22Rv1 (cell line): ENCODE measurements at regions not wholly inside any gene's neighbourhood (a gene's known extent, or its start where the extent isn't known, plus 50 kb on each side); places are given as distances from the start of the nearest gene placed in this dataset.

ENCODE experiments used
- ZFX ChIP-seq: fragments of 450-650 bp; IDR thresholded peaks from 2 replicates; pipeline ENCODE4 v1.6.1; 2017; ENCODE audit warnings: antibody characterized with exemption, borderline replicate concordance
- TF ChIP-seq, protein P1 (sequence below): fragments of 450-650 bp; IDR thresholded peaks from 2 replicates; pipeline ENCODE4 v1.5.1; 2017; ENCODE audit warnings: mild to moderate bottlenecking

DNA sequence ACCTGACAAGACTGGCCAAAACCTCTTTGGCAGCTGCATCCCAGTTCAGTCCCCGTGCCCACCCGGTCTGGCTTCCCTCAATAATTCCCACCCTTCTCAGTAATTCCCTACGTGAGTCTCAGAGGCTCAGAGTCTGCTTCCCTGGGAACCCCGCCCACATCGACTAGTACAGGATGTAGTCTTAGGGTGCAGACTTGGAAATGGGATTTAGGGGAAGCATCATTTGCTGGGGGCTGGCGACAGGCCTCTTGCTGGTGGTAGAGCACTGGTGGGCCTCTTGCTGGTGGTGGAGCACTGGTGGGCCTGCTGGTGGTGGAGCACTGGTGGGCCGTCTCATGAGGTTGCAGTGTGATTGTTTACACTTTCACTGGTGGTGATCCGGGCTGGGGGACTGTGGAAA is 199.5 kb upstream of the B3GAT1 start:
- TF ChIP-seq, protein P1, sequence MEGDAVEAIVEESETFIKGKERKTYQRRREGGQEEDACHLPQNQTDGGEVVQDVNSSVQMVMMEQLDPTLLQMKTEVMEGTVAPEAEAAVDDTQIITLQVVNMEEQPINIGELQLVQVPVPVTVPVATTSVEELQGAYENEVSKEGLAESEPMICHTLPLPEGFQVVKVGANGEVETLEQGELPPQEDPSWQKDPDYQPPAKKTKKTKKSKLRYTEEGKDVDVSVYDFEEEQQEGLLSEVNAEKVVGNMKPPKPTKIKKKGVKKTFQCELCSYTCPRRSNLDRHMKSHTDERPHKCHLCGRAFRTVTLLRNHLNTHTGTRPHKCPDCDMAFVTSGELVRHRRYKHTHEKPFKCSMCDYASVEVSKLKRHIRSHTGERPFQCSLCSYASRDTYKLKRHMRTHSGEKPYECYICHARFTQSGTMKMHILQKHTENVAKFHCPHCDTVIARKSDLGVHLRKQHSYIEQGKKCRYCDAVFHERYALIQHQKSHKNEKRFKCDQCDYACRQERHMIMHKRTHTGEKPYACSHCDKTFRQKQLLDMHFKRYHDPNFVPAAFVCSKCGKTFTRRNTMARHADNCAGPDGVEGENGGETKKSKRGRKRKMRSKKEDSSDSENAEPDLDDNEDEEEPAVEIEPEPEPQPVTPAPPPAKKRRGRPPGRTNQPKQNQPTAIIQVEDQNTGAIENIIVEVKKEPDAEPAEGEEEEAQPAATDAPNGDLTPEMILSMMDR: no peak
- TF ChIP-seq ZFX: no peak
